GM23338 (cell line): ENCODE measurements at regions not wholly inside any gene's neighbourhood (a gene's known extent, or its start where the extent isn't known, plus 50 kb on each side); places are given as distances from the start of the nearest gene placed in this dataset.

Experiments
- ATAC-seq: fragments of 200-7000 bp; cut with Tn5 transposase; 3 replicates; pipeline ENCODE4 v1.9.1; 2020
- DNase-seq: peaks from one replicate; pipeline ENCODE4 v3.0.0-alpha.2; 2015; ENCODE audit warnings: low spot score
- H2AFZ ChIP-seq: fragments of 200-600 bp; sonication (generic); 2 replicates; pipeline ENCODE4 v1.8.0; 2016; ENCODE audit warnings: antibody characterized with exemption, mild to moderate bottlenecking, moderate library complexity
- H3F3A ChIP-seq: fragments of 200-600 bp; sonication (generic); replicated peaks from 2 replicates; pipeline ENCODE4 v1.8.0; 2017; ENCODE audit warnings: antibody characterized with exemption, mixed run types, low read depth
- H3K27ac ChIP-seq: fragments of 200-600 bp; sonication (generic); 2 replicates; pipeline ENCODE4 v1.6.1; 2016; ENCODE audit warnings: low read depth
- H3K27me3 ChIP-seq: fragments of 200-600 bp; sonication (generic); 2 replicates; pipeline ENCODE4 v1.8.0; 2016; ENCODE audit warnings: mild to moderate bottlenecking, mixed run types, moderate library complexity; ENCODE audit not compliant: insufficient read depth
- H3K36me3 ChIP-seq: fragments of 200-600 bp; sonication (generic); 2 replicates; pipeline ENCODE4 v1.8.0; 2016; ENCODE audit warnings: mild to moderate bottlenecking; ENCODE audit not compliant: insufficient read depth
- H3K4me1 ChIP-seq: fragments of 200-600 bp; sonication (generic); 2 replicates; pipeline ENCODE4 v1.8.0; 2016; ENCODE audit warnings: mild to moderate bottlenecking, moderate library complexity; ENCODE audit not compliant: insufficient read depth
- H3K4me2 ChIP-seq: fragments of 200-600 bp; sonication (generic); 2 replicates; pipeline ENCODE4 v1.7.1; 2017; ENCODE audit warnings: mixed run types
- H3K4me3 ChIP-seq: fragments of 200-600 bp; sonication (generic); 2 replicates; pipeline ENCODE4 v1.6.1; 2016; ENCODE audit warnings: mixed run types
- H3K79me2 ChIP-seq: fragments of 200-600 bp; sonication (generic); replicated peaks from 2 replicates; pipeline ENCODE4 v1.8.0; 2017; ENCODE audit warnings: mild to moderate bottlenecking; ENCODE audit not compliant: insufficient read depth
- H3K9me2 ChIP-seq: fragments of 200-600 bp; sonication (generic); 2 replicates; pipeline ENCODE4 v1.8.0; 2017; ENCODE audit not compliant: insufficient read depth
- H4K20me1 ChIP-seq: fragments of 200-600 bp; sonication (generic); replicated peaks from 2 replicates; pipeline ENCODE4 v1.8.0; 2017; ENCODE audit warnings: mild to moderate bottlenecking; ENCODE audit not compliant: insufficient read depth
- H3K27ac Mint-ChIP-seq: 2 replicates; pipeline ENCODE4 v1.8.0; 2020; ENCODE audit warnings: inconsistent platforms, mild to moderate bottlenecking, moderate library complexity, mixed read lengths
- H3K27me3 Mint-ChIP-seq: 3 replicates; pipeline ENCODE4 v1.8.0; 2022; ENCODE audit warnings: low read depth, mild to moderate bottlenecking, moderate library complexity, mixed read lengths, inconsistent platforms; ENCODE audit not compliant: insufficient read depth, poor library complexity
- H3K36me3 Mint-ChIP-seq: 3 replicates; pipeline ENCODE4 v1.8.0; 2021; ENCODE audit warnings: low read depth, mild to moderate bottlenecking, inconsistent platforms, moderate library complexity, mixed read lengths
- H3K4me1 Mint-ChIP-seq: 3 replicates; pipeline ENCODE4 v1.8.0; 2020; ENCODE audit warnings: mild to moderate bottlenecking, inconsistent platforms, mixed read lengths
- H3K4me3 Mint-ChIP-seq: 3 replicates; pipeline ENCODE4 v1.8.0; 2021; ENCODE audit warnings: moderate library complexity, mild to moderate bottlenecking, inconsistent platforms, mixed read lengths
- H3K9me3 Mint-ChIP-seq: 3 replicates; pipeline ENCODE4 v1.8.0; 2020; ENCODE audit warnings: moderate library complexity, mild to moderate bottlenecking, inconsistent platforms, mixed read lengths
- CTCF ChIP-seq, 2 experiments: fragments of 200-600 bp in 1 of 2; sonication (generic) in 1 of 2; conservative IDR thresholded peaks; 2 replicates each; pipeline versions ENCODE4 v1.5.1 to v1.6.1; 2016 to 2017; ENCODE audit warnings: antibody characterized with exemption in 2 of 2, low read depth in 2 of 2, mild to moderate bottlenecking in 2 of 2, moderate library complexity in 1 of 2
- EZH2 ChIP-seq: fragments of 200-600 bp; sonication (generic); IDR thresholded peaks from one replicate; pipeline ENCODE4 v1.8.0; 2017; ENCODE audit warnings: antibody characterized with exemption, mild to moderate bottlenecking, low read depth; ENCODE audit not compliant: unreplicated experiment
- EZH2phosphoT487 ChIP-seq: fragments of 200-600 bp; sonication (generic); IDR thresholded peaks from one replicate; pipeline ENCODE4 v1.8.1; 2018; ENCODE audit warnings: antibody characterized with exemption; ENCODE audit not compliant: unreplicated experiment
- JUNB ChIP-seq: IDR thresholded peaks from one replicate; pipeline ENCODE4 v1.6.1; 2016; ENCODE audit warnings: antibody characterized with exemption; ENCODE audit not compliant: unreplicated experiment
- NANOG ChIP-seq: IDR thresholded peaks from 2 replicates; pipeline ENCODE4 v1.6.1; 2016; ENCODE audit warnings: antibody characterized with exemption, borderline replicate concordance
- POLR2AphosphoS5 ChIP-seq: IDR thresholded peaks from 2 replicates; pipeline ENCODE4 v1.6.1; 2016; ENCODE audit warnings: antibody characterized with exemption, low read depth
- REST ChIP-seq: IDR thresholded peaks from one replicate; pipeline ENCODE4 v1.6.1; 2018; ENCODE audit warnings: antibody characterized with exemption; ENCODE audit not compliant: unreplicated experiment
- ZNF114 ChIP-seq: fragments of 250-450 bp; sonication (Bioruptor Pico); IDR thresholded peaks from 2 replicates; pipeline ENCODE4 v1.5.0; 2020; ENCODE audit warnings: mild to moderate bottlenecking, moderate library complexity
- ZNF331 ChIP-seq: fragments of 250-450 bp; sonication (Bioruptor Pico); IDR thresholded peaks from 2 replicates; pipeline ENCODE4 v1.5.0; 2020; ENCODE audit warnings: low read depth, mild to moderate bottlenecking, moderate library complexity
- ZNF462 ChIP-seq: fragments of 250-450 bp; sonication (Bioruptor Pico); IDR thresholded peaks from 2 replicates; pipeline ENCODE4 v1.5.0; 2020; ENCODE audit warnings: mild to moderate bottlenecking, moderate library complexity

GRCh38 chr18:68186039-68186438 is 528.9 kb downstream of the TMX3 start (continued):
- no peak for TF ChIP-seq REST
- TF ChIP-seq ZNF114 = no peak

- TF ChIP-seq NANOG (no peak), CTCF (conservative IDR thresholded peaks at IDR 0.05; ENCODE audit: low read depth in 2 of 2) (no peak), EZH2phosphoT487 (no peak), REST (no peak), EZH2 (no peak), ZNF331 (CRISPR knock-in tag) (no peak), ZNF462 (CRISPR knock-in tag) (no peak), POLR2AphosphoS5 (no peak), ZNF114 (no peak), JUNB (no peak)
- Histone ChIP-seq H2AFZ (no peak overlapping the region), H3K36me3 (no peaks in the 10 kb centered on the region), H3K4me3 (no peak overlapping the region), H3K9me2 (no peaks in the 10 kb centered on the region), H3K79me2 (no peaks in the 10 kb centered on the region), H3F3A (no peaks in the 10 kb centered on the region), H4K20me1 (no peaks in the 10 kb centered on the region), H3K4me1 (no peaks in the 10 kb centered on the region), H3K27ac (no peak overlapping the region), H3K27me3 (no peaks in the 10 kb centered on the region), H3K4me2 (no peak overlapping the region)
- Mint-ChIP-seq H3K27me3 (peaks cover 2% of the 10 kb centered on the region), H3K4me1 (peaks cover 10% of the 10 kb centered on the region), H3K36me3 (no peaks in the 10 kb centered on the region), H3K4me3 (no peak overlapping the region), H3K9me3 (no peaks in the 10 kb centered on the region), H3K27ac (no peak overlapping the region)
- ATAC-seq (no peak), DNase-seq (no peak)
Observed at GRCh38 chr18:68181956-68182355, 533.0 kb downstream of the TMX3 start.
